Esophagus squamous epithelium (tissue), 5 donors: ENCODE measurements at regions not wholly inside any gene's neighbourhood (a gene's known extent, or its start where the extent isn't known, plus 50 kb on each side); places are given as distances from the start of the nearest gene placed in this dataset.

Experiments used
- DNase-seq: peaks from one replicate; lab custom pipeline; 2025; lab: John Stamatoyannopoulos, UW
- H3K27ac ChIP-seq, 4 donors: fragments of 200-600 bp; sonication (generic); one replicate each; pipeline ENCODE4 v1.5.1; 2016 to 2019; ENCODE audit warnings: mild to moderate bottlenecking in 1 of 4
- H3K27me3 ChIP-seq, 4 donors: fragments of 200-600 bp; sonication (generic); 1 replicate in 3 of 4; 2 replicates in 1 of 4; pipeline versions ENCODE4 v1.5.1 to v1.6.0; 2017 to 2021; ENCODE audit warnings: antibody characterized with exemption in 1 of 4
- H3K36me3 ChIP-seq, 3 donors: fragments of 200-600 bp; sonication (generic); one replicate each; pipeline ENCODE4 v1.5.1; 2016 to 2019
- H3K4me1 ChIP-seq, 3 donors: fragments of 200-600 bp; sonication (generic); one replicate each; pipeline ENCODE4 v1.5.1; 2017 to 2019
- H3K4me3 ChIP-seq, 4 donors: fragments of 200-600 bp; sonication (generic); 1 replicate in 3 of 4; 2 replicates in 1 of 4; pipeline ENCODE4 v1.5.1; 2016 to 2019; ENCODE audit warnings: mild to moderate bottlenecking in 2 of 4, moderate library complexity in 1 of 4
- H3K9me3 ChIP-seq, 3 donors: fragments of 200-600 bp; sonication (generic); one replicate each; pipeline ENCODE4 v1.5.1; 2016 to 2019
- CTCF ChIP-seq, 6 experiments: fragments of 450-650 bp in 4 of 6; fragments of 200-600 bp in 2 of 6; sonication (generic) in 2 of 6; IDR thresholded peaks; one replicate each; pipeline ENCODE4 v1.5.1; 2016 to 2019; ENCODE audit warnings: antibody characterized with exemption in 6 of 6, mild to moderate bottlenecking in 4 of 6, moderate library complexity in 4 of 6
- POLR2A ChIP-seq, 4 donors: fragments of 450-650 bp; IDR thresholded peaks; one replicate each; pipeline ENCODE4 v1.6.1; 2017; ENCODE audit warnings: antibody characterized with exemption in 4 of 4, mild to moderate bottlenecking in 4 of 4, moderate library complexity in 3 of 4
- WGBS, 2 donors: methylation state at CpG; one replicate each; pipeline ENCODE4 v1.1.5; 2018; 5-methylcytosine and 5-hydroxymethylcytosine counted together
- intact Hi-C: fragments of 100-400 bp; cut with DNase I; formaldehyde crosslinking; loops from one replicate; pipeline ENCODE4 v1.15.0; 2022
- donor health status: DM: yes; HTN: yes; CAD: no.

GRCh38 chr18:28331551-28331950 lies 154.6 kb upstream of the CDH2 start:
- Histone ChIP-seq H3K27ac (no peak overlapping the region), H3K36me3 (no peaks in the 10 kb centered on the region), H3K4me3 (no peak overlapping the region), H3K27me3 (no peaks in the 10 kb centered on the region), H3K4me1 (no peaks in the 10 kb centered on the region), H3K9me3 (no peaks in the 10 kb centered on the region)
- DNase-seq, result no peak
- intact Hi-C loops, result no loop called here
- WGBS, 2 donors, result 70 to 80% methylated on average over 4 of the region's 4 CpGs
- no peak for TF ChIP-seq CTCF (IDR thresholded peaks at IDR 0.05)
- TF ChIP-seq POLR2A (IDR thresholded peaks at IDR 0.05), result no peak

- no peak for TF ChIP-seq CTCF (IDR thresholded peaks at IDR 0.05)
- TF ChIP-seq POLR2A (IDR thresholded peaks at IDR 0.05), result no peak
- H3K4me3 ChIP-seq, result no peak overlapping the region
- 52 to 61% methylated on average over 3 of the region's 3 CpGs for WGBS, 2 donors
- no peaks in the 10 kb centered on the region for H3K9me3 ChIP-seq
- DNase-seq, result no peak
- H3K4me1 ChIP-seq, result no peaks in the 10 kb centered on the region
- no peaks in the 10 kb centered on the region for H3K36me3 ChIP-seq
- intact Hi-C loops, result no loop called here
- H3K27ac ChIP-seq, result no peak overlapping the region
- H3K27me3 ChIP-seq, result no peaks in the 10 kb centered on the region
Measured at GRCh38 chr18:28313602-28314001, 136.7 kb upstream of the CDH2 start.

GRCh38 chr18:28288784-28289183 lies 111.9 kb upstream of the CDH2 start:
- no peak for DNase-seq
- 63 to 74% methylated on average over 5 of the region's 5 CpGs for WGBS, 2 donors
- intact Hi-C loops, result no loop called here

GRCh38 chr18:28287146-28287545 lies 110.2 kb upstream of the CDH2 start:
- Histone ChIP-seq H3K4me1 (no peaks in the 10 kb centered on the region), H3K27ac (no peak overlapping the region), H3K4me3 (no peak overlapping the region), H3K36me3 (no peaks in the 10 kb centered on the region), H3K27me3 (no peaks in the 10 kb centered on the region), H3K9me3 (no peaks in the 10 kb centered on the region)
- TF ChIP-seq POLR2A (IDR thresholded peaks at IDR 0.05), result no peak
- TF ChIP-seq CTCF (IDR thresholded peaks at IDR 0.05), result no peak
- intact Hi-C loops, result no loop called here
- no peak for DNase-seq

More at GRCh38 chr18:28288784-28289183, 111.9 kb upstream of the CDH2 start:
- Histone ChIP-seq H3K4me1 (no peaks in the 10 kb centered on the region), H3K9me3 (no peaks in the 10 kb centered on the region), H3K27me3 (no peaks in the 10 kb centered on the region), H3K27ac (no peak overlapping the region), H3K36me3 (no peaks in the 10 kb centered on the region), H3K4me3 (no peak overlapping the region)
- TF ChIP-seq CTCF (IDR thresholded peaks at IDR 0.05) (no peak), POLR2A (IDR thresholded peaks at IDR 0.05) (no peak)

- Histone ChIP-seq H3K27ac (no peak overlapping the region), H3K4me3 (no peak overlapping the region), H3K27me3 (no peaks in the 10 kb centered on the region), H3K36me3 (no peaks in the 10 kb centered on the region), H3K4me1 (no peaks in the 10 kb centered on the region), H3K9me3 (no peaks in the 10 kb centered on the region)
- DNase-seq, result no peak
- 41 to 59% methylated on average over 5 of the region's 5 CpGs for WGBS, 2 donors
- TF ChIP-seq POLR2A (IDR thresholded peaks at IDR 0.05), result no peak
- TF ChIP-seq CTCF (IDR thresholded peaks at IDR 0.05), result no peak
- intact Hi-C loops, result no loop called here
Measured at GRCh38 chr18:28284132-28284531, 107.2 kb upstream of the CDH2 start.
